Naive thymus-derived CD4-positive, alpha-beta T cell (primary cell): ENCODE measurements at regions not wholly inside any gene's neighbourhood (a gene's known extent, or its start where the extent isn't known, plus 50 kb on each side); places are given as distances from the start of the nearest gene placed in this dataset.
A peak's percentile ranks its signal among the peaks of the same experiment; 100 is the strongest.

Experiments
- ATAC-seq: fragments of 150-1000 bp; cut with Tn5 transposase; 2 replicates; pipeline ENCODE4 v1.10.0; 2021; ENCODE audit warnings: mild to moderate bottlenecking, moderate library complexity
- CTCF ChIA-PET: fragments of 350-600 bp; sonication (Branson Sonifier 250); formaldehyde crosslinking; loops from one replicate; lab custom pipeline; 2021; ENCODE audit warnings: antibody characterized with exemption; lab: Charles Lee
- POLR2A ChIA-PET: fragments of 350-600 bp; sonication (Branson Sonifier 250); formaldehyde crosslinking; loops from one replicate; lab custom pipeline; 2021; ENCODE audit warnings: antibody characterized with exemption, inconsistent platforms; lab: Charles Lee
- DNase-seq, 9 donors: peaks; one replicate each; pipeline versions ENCODE4 v3.0.0 to v3.0.0-alpha.2; 2020 to 2022; ENCODE audit warnings: mixed read lengths in 1 of 9
- H3K27ac ChIP-seq: one replicate; pipeline ENCODE4 v1.7.0; 2013; ENCODE audit warnings: mild to moderate bottlenecking, low read depth, low read length, moderate library complexity
- H3K27me3 ChIP-seq, 2 donors: one replicate each; pipeline ENCODE4 v1.7.0; 2013; ENCODE audit warnings: low read length in 2 of 2, mild to moderate bottlenecking in 2 of 2, moderate library complexity in 2 of 2; ENCODE audit not compliant: control insufficient read depth in 2 of 2, insufficient read depth in 2 of 2
- H3K36me3 ChIP-seq, 3 experiments: 1 replicate in 2 of 3; 2 replicates in 1 of 3; pipeline ENCODE4 v1.7.0; 2013; ENCODE audit warnings: low read length in 3 of 3, mild to moderate bottlenecking in 3 of 3, moderate library complexity in 1 of 3; ENCODE audit not compliant: insufficient read depth in 3 of 3, control insufficient read depth in 2 of 3
- H3K4me1 ChIP-seq, 2 donors: one replicate each; pipeline ENCODE4 v1.7.0; 2013; ENCODE audit warnings: low read length in 2 of 2, mild to moderate bottlenecking in 2 of 2, moderate library complexity in 1 of 2; ENCODE audit not compliant: control insufficient read depth in 2 of 2, insufficient read depth in 2 of 2
- H3K4me3 ChIP-seq: 2 replicates; pipeline ENCODE4 v1.7.0; 2013; ENCODE audit warnings: mild to moderate bottlenecking, low read length
- H3K9me3 ChIP-seq, 3 experiments: 1 replicate in 2 of 3; 2 replicates in 1 of 3; pipeline ENCODE4 v1.7.0; 2013; ENCODE audit warnings: low read length in 3 of 3; ENCODE audit not compliant: control insufficient read depth in 2 of 3
- H3K27ac Mint-ChIP-seq, 9 donors: one replicate each; pipeline ENCODE4 v1.8.0; 2020 to 2022; ENCODE audit warnings: mixed read lengths in 9 of 9, mild to moderate bottlenecking in 8 of 9, moderate library complexity in 5 of 9, inconsistent platforms in 2 of 9
- H3K27me3 Mint-ChIP-seq, 5 donors: one replicate each; pipeline ENCODE4 v1.8.0; 2021 to 2022; ENCODE audit warnings: mixed read lengths in 5 of 5, mild to moderate bottlenecking in 1 of 5
- H3K36me3 Mint-ChIP-seq, 5 donors: one replicate each; pipeline ENCODE4 v1.8.0; 2020 to 2022; ENCODE audit warnings: mixed read lengths in 5 of 5, mild to moderate bottlenecking in 3 of 5, inconsistent platforms in 1 of 5
- H3K4me1 Mint-ChIP-seq, 7 donors: one replicate each; pipeline ENCODE4 v1.8.0; 2020 to 2022; ENCODE audit warnings: mixed read lengths in 7 of 7, mild to moderate bottlenecking in 3 of 7, inconsistent platforms in 1 of 7
- H3K4me3 Mint-ChIP-seq, 10 donors: one replicate each; pipeline ENCODE4 v1.8.0; 2020 to 2022; ENCODE audit warnings: mild to moderate bottlenecking in 10 of 10, mixed read lengths in 10 of 10, moderate library complexity in 6 of 10, inconsistent platforms in 2 of 10
- H3K9me3 Mint-ChIP-seq, 11 donors: one replicate each; pipeline ENCODE4 v1.8.0; 2020 to 2022; ENCODE audit warnings: mixed read lengths in 11 of 11, mild to moderate bottlenecking in 4 of 11, inconsistent platforms in 1 of 11, moderate library complexity in 1 of 11
- intact Hi-C, 2 donors: fragments of 100-400 bp; cut with micrococcal nuclease; formaldehyde crosslinking; loops; one replicate each; pipeline ENCODE4 v1.15.1; 2023

DNA sequence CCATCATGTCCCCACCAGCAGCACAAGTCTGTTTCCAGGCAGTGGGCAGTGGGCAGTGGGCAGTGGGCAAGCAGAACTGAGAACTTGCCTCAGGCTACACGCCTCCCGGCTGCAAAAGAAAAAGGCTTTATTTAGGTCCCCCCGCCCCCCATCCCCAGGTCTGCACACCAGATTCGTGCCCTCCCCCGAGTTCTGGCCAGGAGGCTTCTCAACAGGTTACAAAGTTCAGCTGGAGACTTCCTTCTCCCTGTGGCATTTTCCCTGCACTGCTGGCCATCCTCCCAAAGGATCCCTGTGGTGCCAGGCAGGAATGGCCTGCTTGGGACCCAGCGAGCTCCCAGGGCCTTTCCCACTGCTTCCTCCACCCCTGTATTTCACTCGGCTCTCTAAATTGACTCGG, 97.0 kb upstream of the TRIM2 start:
- no peak overlapping the region for H3K27ac ChIP-seq
- Mint-ChIP-seq H3K4me1 (peaks cover 4 to 16% (median 7%) of the 10 kb centered on the region in 7 donors), H3K9me3 (peaks cover 0 to 26% (median 11%) of the 10 kb centered on the region in 11 donors), H3K36me3 (peaks cover 0 to 6% (median 4%) of the 10 kb centered on the region in 5 donors), H3K27ac (peak overlapping the region in 1 of 9 donors; percentile 23), H3K4me3 (no peak overlapping the region), H3K27me3 (peaks cover 0 to 60% (median 0%) of the 10 kb centered on the region in 5 donors)
- H3K4me3 ChIP-seq, result no peak overlapping the region
- H3K36me3 ChIP-seq, result no peaks in the 10 kb centered on the region
- DNase-seq (no peak), ATAC-seq (no peak)
- ChIA-PET POLR2A (interaction anchor here (0.6 kb wide), 1 partner anchor 12 kb away, joined by 3 read pairs; no protein-coding TSS in a partner anchor), CTCF (interaction anchor here (4.1 kb wide), 1 partner anchor 23 kb away, joined by 24 read pairs; no protein-coding TSS in a partner anchor)
- no peaks in the 10 kb centered on the region for H3K9me3 ChIP-seq
- intact Hi-C loops, result no loop called here
- H3K27me3 ChIP-seq, result no peaks in the 10 kb centered on the region
- peaks cover 0 to 5% of the 10 kb centered on the region in 2 donors for H3K4me1 ChIP-seq

DNA sequence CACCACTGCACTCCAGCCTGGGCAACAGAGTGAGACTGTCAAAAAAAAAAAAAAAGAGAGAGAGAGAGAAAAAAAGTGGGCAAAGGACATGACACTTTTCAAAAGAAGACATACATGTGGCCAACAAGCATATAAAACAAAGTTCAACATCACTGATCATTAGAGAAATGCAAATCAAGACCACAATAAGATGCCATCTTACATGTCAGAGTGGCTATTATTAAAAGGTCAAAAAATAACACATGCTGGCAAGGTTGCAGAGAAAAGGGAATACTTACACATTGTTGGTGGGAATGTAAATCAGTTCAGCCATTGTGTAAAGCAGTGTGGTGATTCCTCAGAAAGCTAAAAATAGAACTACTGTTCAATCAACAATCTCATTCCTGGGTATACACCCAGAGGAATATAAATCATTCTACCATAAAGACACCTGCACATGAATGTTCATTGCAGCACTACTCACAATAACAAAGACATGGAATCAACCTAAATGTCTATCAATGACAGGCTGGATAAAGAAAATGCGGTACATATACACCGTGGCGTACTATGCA, 94.9 kb upstream of the TRIM2 start:
- peaks cover 3 to 11% (median 4%) of the 10 kb centered on the region in 7 donors for H3K4me1 Mint-ChIP-seq
- Histone ChIP-seq H3K36me3 (no peaks in the 10 kb centered on the region), H3K4me1 (peaks cover 14 to 27% of the 10 kb centered on the region in 2 donors), H3K4me3 (no peak overlapping the region), H3K27ac (no peak overlapping the region), H3K9me3 (no peaks in the 10 kb centered on the region), H3K27me3 (no peaks in the 10 kb centered on the region)
- H3K27me3 Mint-ChIP-seq, result peaks cover 0 to 39% (median 0%) of the 10 kb centered on the region in 5 donors
- H3K36me3 Mint-ChIP-seq, result peaks cover 0 to 6% (median 4%) of the 10 kb centered on the region in 5 donors
- peak overlapping the region in 3 of 9 donors; percentile 32 to 89 (median 79) for H3K27ac Mint-ChIP-seq
- H3K4me3 Mint-ChIP-seq, result peak overlapping the region in 1 of 10 donors; percentile 18
- CTCF ChIA-PET, result interaction anchor here (8.7 to 10.0 kb wide), 2 partner anchors 16 to 26 kb away, joined by 95 to 102 read pairs; no protein-coding TSS in a partner anchor
- POLR2A ChIA-PET, result interaction anchor here (0.6 kb wide), 1 partner anchor 957 kb away, joined by 6 read pairs; no protein-coding TSS in a partner anchor
- peaks cover 0 to 25% (median 11%) of the 10 kb centered on the region in 11 donors for H3K9me3 Mint-ChIP-seq
- ATAC-seq (no peak), DNase-seq (no peak)
- intact Hi-C loops, result no loop called here

GRCh38 chr4:153110739-153111138, 93.5 kb upstream of the TRIM2 start:
- Histone ChIP-seq H3K36me3 (no peaks in the 10 kb centered on the region), H3K9me3 (no peaks in the 10 kb centered on the region), H3K4me3 (no peak overlapping the region), H3K27ac (no peak overlapping the region), H3K27me3 (no peaks in the 10 kb centered on the region), H3K4me1 (peaks cover 27 to 40% of the 10 kb centered on the region in 2 donors)
- no peak for ATAC-seq
- intact Hi-C loops, result loop anchor here (10.0 kb wide), 4 partner anchors 314 to 1006 kb away; partner anchors contain the start of genes FBXW7 (in 1 of the 2) and TMEM154 (in 1 of the 2)
- peaks cover 0 to 6% (median 0%) of the 10 kb centered on the region in 5 donors for H3K36me3 Mint-ChIP-seq
- H3K4me1 Mint-ChIP-seq, result peaks cover 0 to 13% (median 0%) of the 10 kb centered on the region in 7 donors
- H3K9me3 Mint-ChIP-seq, result peaks cover 0 to 11% (median 5%) of the 10 kb centered on the region in 11 donors
- no peak for DNase-seq
- H3K27ac Mint-ChIP-seq, result peak overlapping the region in 2 of 9 donors; percentile 57 to 66
- POLR2A ChIA-PET, result interaction anchor here (1.0 kb wide), 1 partner anchor 26 kb away, joined by 3 read pairs; no protein-coding TSS in a partner anchor
- CTCF ChIA-PET, result interaction anchor here (1.0 to 10.0 kb wide), 4 partner anchors 15 to 31 kb away, joined by 3 to 102 read pairs (median 50); no protein-coding TSS in a partner anchor
- H3K27me3 Mint-ChIP-seq, result peaks cover 0 to 25% (median 0%) of the 10 kb centered on the region in 5 donors
- H3K4me3 Mint-ChIP-seq, result peak overlapping the region in 1 of 10 donors; percentile 3

DNA sequence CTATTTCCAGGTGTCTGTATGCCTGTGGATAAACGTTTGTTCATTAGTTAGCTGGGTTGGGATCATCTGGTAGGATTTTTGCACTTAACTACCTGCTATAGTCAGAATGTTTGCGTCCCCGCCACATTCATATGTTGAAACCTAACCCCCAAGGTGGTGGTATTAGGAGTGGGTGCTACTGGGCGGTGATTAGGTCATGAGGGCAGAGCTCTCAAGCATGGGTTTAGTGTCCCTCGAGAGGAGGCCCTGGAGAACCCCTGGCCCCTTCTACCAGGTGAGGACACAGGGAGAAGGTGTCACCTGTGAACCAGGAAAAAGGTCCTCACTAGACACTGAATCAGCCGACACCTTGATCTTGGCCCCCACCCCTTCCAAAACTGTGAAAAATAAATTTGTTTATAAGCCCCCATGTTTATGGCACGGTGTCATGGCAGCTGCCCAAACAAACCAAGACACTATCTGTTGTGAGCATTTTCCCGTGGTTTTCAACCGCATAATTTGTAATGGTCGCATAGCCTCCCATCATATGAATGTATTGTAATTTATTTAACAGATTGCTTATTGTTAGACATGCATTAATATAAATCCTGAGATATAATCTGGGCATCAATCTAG, 92.7 kb upstream of the TRIM2 start:
- DNase-seq (peak in 2 of 9 donors; percentile 4 to 17), ATAC-seq (no peak)
- intact Hi-C loops, result loop anchor here (10.0 kb wide), 4 partner anchors 313 to 1007 kb away; partner anchors contain the start of genes FBXW7 (in 1 of the 2) and TMEM154 (in 1 of the 2)
- ChIA-PET POLR2A (interaction anchor here (1.0 to 2.5 kb wide), 4 partner anchors 8 to 28 kb away, joined by 3 to 9 read pairs (median 5); no protein-coding TSS in a partner anchor), CTCF (interaction anchor here (0.5 to 10.0 kb wide), 6 partner anchors 14 to 198 kb away, joined by 3 to 102 read pairs (median 4); no protein-coding TSS in a partner anchor)
- Histone ChIP-seq H3K27ac (no peak overlapping the region), H3K4me1 (peaks cover 32 to 48% of the 10 kb centered on the region in 2 donors), H3K4me3 (no peak overlapping the region), H3K9me3 (no peaks in the 10 kb centered on the region), H3K27me3 (no peaks in the 10 kb centered on the region), H3K36me3 (no peaks in the 10 kb centered on the region)
- H3K4me1 Mint-ChIP-seq, result peaks cover 0 to 18% (median under 1%) of the 10 kb centered on the region in 7 donors
- peak overlapping the region in 1 of 10 donors; percentile 26 for H3K4me3 Mint-ChIP-seq
- H3K27ac Mint-ChIP-seq, result peak overlapping the region in 1 of 9 donors; percentile 57
- peaks cover 0 to 5% (median 0%) of the 10 kb centered on the region in 11 donors for H3K9me3 Mint-ChIP-seq
- no peaks in the 10 kb centered on the region for H3K36me3 Mint-ChIP-seq
- H3K27me3 Mint-ChIP-seq, result peaks cover 0 to 17% (median 0%) of the 10 kb centered on the region in 5 donors

DNA sequence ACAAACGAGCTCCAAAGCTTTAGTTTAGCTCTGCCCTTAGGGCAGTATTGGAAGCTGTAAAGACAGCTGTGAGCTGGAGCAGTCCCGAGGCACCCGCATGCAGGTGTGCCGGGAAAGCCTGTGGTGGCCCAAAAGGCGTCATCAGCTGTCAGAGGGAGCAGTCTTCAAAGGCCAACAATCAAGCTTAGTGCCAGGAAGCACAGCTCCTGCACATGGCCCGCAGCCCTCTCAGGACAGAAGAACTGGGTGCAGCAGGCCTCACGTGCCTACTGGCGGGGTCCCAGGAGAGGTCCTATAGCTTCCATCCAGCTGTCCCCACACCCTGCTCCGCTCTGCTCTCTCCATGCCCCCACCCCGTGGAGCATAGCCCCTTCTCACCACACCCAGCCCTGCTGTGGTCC, 92.2 kb upstream of the TRIM2 start:
- peaks cover 0 to 23% (median 4%) of the 10 kb centered on the region in 7 donors for H3K4me1 Mint-ChIP-seq
- H3K27ac ChIP-seq, result peak overlapping the region; percentile 6
- H3K9me3 Mint-ChIP-seq, result peaks cover 0 to 5% (median 0%) of the 10 kb centered on the region in 11 donors
- peak overlapping the region in 1 of 10 donors; percentile 26 for H3K4me3 Mint-ChIP-seq
- no peak overlapping the region for H3K27ac Mint-ChIP-seq
- CTCF ChIA-PET, result interaction anchor here (0.5 to 10.0 kb wide), 5 partner anchors 14 to 199 kb away, joined by 3 to 102 read pairs (median 4); no protein-coding TSS in a partner anchor
- POLR2A ChIA-PET, result interaction anchor here (1.0 to 2.5 kb wide), 4 partner anchors 8 to 29 kb away, joined by 3 to 9 read pairs (median 5); no protein-coding TSS in a partner anchor
- ATAC-seq, result peak; percentile 29
- H3K36me3 ChIP-seq, result no peaks in the 10 kb centered on the region
- H3K4me3 ChIP-seq, result no peak overlapping the region
- DNase-seq, result peak in 7 of 9 donors; percentile 41 to 72 (median 64)
- no peaks in the 10 kb centered on the region for H3K9me3 ChIP-seq
- peaks cover 37 to 53% of the 10 kb centered on the region in 2 donors for H3K4me1 ChIP-seq
- intact Hi-C loops, result loop anchor here (10.0 kb wide), 4 partner anchors 313 to 1007 kb away; partner anchors contain the start of genes FBXW7 (in 1 of the 2) and TMEM154 (in 1 of the 2)
- no peaks in the 10 kb centered on the region for H3K36me3 Mint-ChIP-seq
- peaks cover 0 to 14% (median 0%) of the 10 kb centered on the region in 5 donors for H3K27me3 Mint-ChIP-seq
- no peaks in the 10 kb centered on the region for H3K27me3 ChIP-seq
